Thymus (tissue), 11 donors: ENCODE measurements at regions not wholly inside any gene's neighbourhood (a gene's known extent, or its start where the extent isn't known, plus 50 kb on each side); places are given as distances from the start of the nearest gene placed in this dataset.

Experiments used
- DNase-seq, 9 donors: peaks; one replicate each; pipeline ENCODE4 v3.0.0-alpha.2; 2013; ENCODE audit warnings: low spot score in 9 of 9, low read depth in 6 of 9, missing footprints in 1 of 9
- H3K27ac ChIP-seq, 2 donors: one replicate each; pipeline ENCODE4 v1.5.1; 2013; ENCODE audit warnings: control low read depth in 1 of 2, low read depth in 1 of 2, low read length in 1 of 2, mild to moderate bottlenecking in 1 of 2, moderate library complexity in 1 of 2
- H3K27me3 ChIP-seq, 2 donors: one replicate each; pipeline ENCODE4 v1.5.1; 2013; ENCODE audit warnings: low read length in 1 of 2; ENCODE audit not compliant: control insufficient read depth in 2 of 2, insufficient read depth in 1 of 2
- H3K36me3 ChIP-seq, 2 donors: one replicate each; pipeline ENCODE4 v1.5.1; 2013; ENCODE audit warnings: low read length in 1 of 2, mild to moderate bottlenecking in 1 of 2, moderate library complexity in 1 of 2; ENCODE audit not compliant: control insufficient read depth in 2 of 2, insufficient read depth in 2 of 2
- H3K4me1 ChIP-seq, 2 donors: one replicate each; pipeline ENCODE4 v1.5.1; 2013; ENCODE audit warnings: low read length in 2 of 2; ENCODE audit not compliant: control insufficient read depth in 2 of 2, insufficient read depth in 2 of 2
- H3K4me3 ChIP-seq, 2 donors: one replicate each; pipeline ENCODE4 v1.5.1; 2013; ENCODE audit warnings: low read length in 2 of 2, control low read depth in 1 of 2, mild to moderate bottlenecking in 1 of 2
- H3K9me3 ChIP-seq, 2 donors: one replicate each; pipeline ENCODE4 v1.5.1; 2013; ENCODE audit warnings: low read length in 1 of 2, mild to moderate bottlenecking in 1 of 2; ENCODE audit not compliant: control insufficient read depth in 2 of 2, insufficient read depth in 1 of 2
- WGBS: extraction: QIAGEN DNeasy Blood & Tissue Kit; methylation state at CpG from one replicate; pipeline ENCODE4 v1.1.7; 2013; 5-methylcytosine and 5-hydroxymethylcytosine counted together
- donor health status: healthy.

- DNase-seq = no peak
- Histone ChIP-seq H3K27me3 (peaks cover 26 to 72% of the 10 kb centered on the region in 2 donors), H3K4me3 (no peak overlapping the region), H3K4me1 (peaks cover 0 to 4% of the 10 kb centered on the region in 2 donors), H3K36me3 (no peaks in the 10 kb centered on the region), H3K9me3 (no peaks in the 10 kb centered on the region), H3K27ac (no peak overlapping the region)
- 68% methylated on average over 22 of the region's 22 CpGs for WGBS
These were observed 91.6 kb downstream of the MICALL2 start for GRCh38 chr7:1367501-1368183.

- Histone ChIP-seq H3K27me3 (peaks cover 26 to 75% of the 10 kb centered on the region in 2 donors), H3K4me3 (no peak overlapping the region), H3K27ac (no peak overlapping the region), H3K36me3 (no peaks in the 10 kb centered on the region), H3K9me3 (no peaks in the 10 kb centered on the region), H3K4me1 (peaks cover 0 to 4% of the 10 kb centered on the region in 2 donors)
- WGBS = 37% methylated on average over 11 of the region's 11 CpGs
- no peak for DNase-seq
These were observed 91.0 kb downstream of the MICALL2 start for GRCh38 chr7:1368184-1368681.

- Histone ChIP-seq H3K4me3 (no peak overlapping the region), H3K9me3 (no peaks in the 10 kb centered on the region), H3K27me3 (peaks cover 26 to 74% of the 10 kb centered on the region in 2 donors), H3K4me1 (peaks cover 0 to 4% of the 10 kb centered on the region in 2 donors), H3K27ac (no peak overlapping the region), H3K36me3 (no peaks in the 10 kb centered on the region)
- 5% methylated on average over 74 of the region's 74 CpGs for WGBS
- DNase-seq = peak in 5 of 9 donors; percentile 0 to 23 (median 11)
These were observed 90.3 kb downstream of the MICALL2 start for GRCh38 chr7:1368682-1369571.

GRCh38 chr7:1369916-1370657 lies 89.2 kb downstream of the MICALL2 start:
- H3K27ac ChIP-seq = no peak overlapping the region
- WGBS = 32% methylated on average over 14 of the region's 14 CpGs
- H3K4me3 ChIP-seq = no peak overlapping the region
- peaks cover 0 to 4% of the 10 kb centered on the region in 2 donors for H3K4me1 ChIP-seq
- H3K36me3 ChIP-seq = no peaks in the 10 kb centered on the region
- DNase-seq = no peak
- peaks cover 26 to 66% of the 10 kb centered on the region in 2 donors for H3K27me3 ChIP-seq
- H3K9me3 ChIP-seq = no peaks in the 10 kb centered on the region

GRCh38 chr7:1370738-1371137 lies 88.5 kb downstream of the MICALL2 start:
- no peak for DNase-seq
- H3K27ac ChIP-seq = no peak overlapping the region
- peaks cover 0 to 4% of the 10 kb centered on the region in 2 donors for H3K4me1 ChIP-seq
- H3K36me3 ChIP-seq = no peaks in the 10 kb centered on the region
- no peak overlapping the region for H3K4me3 ChIP-seq
- WGBS = 84% methylated on average over 9 of the region's 9 CpGs
- peaks cover 26 to 62% of the 10 kb centered on the region in 2 donors for H3K27me3 ChIP-seq
- no peaks in the 10 kb centered on the region for H3K9me3 ChIP-seq

- peaks cover 26 to 52% of the 10 kb centered on the region in 2 donors for H3K27me3 ChIP-seq
- 91% methylated on average over 6 of the region's 6 CpGs for WGBS
- H3K4me1 ChIP-seq = peaks cover 0 to 4% of the 10 kb centered on the region in 2 donors
These were observed 87.2 kb downstream of the MICALL2 start for GRCh38 chr7:1372063-1372462.

GRCh38 chr7:1372671-1373379 lies 86.4 kb downstream of the MICALL2 start:
- Histone ChIP-seq H3K27ac (no peak overlapping the region), H3K4me3 (no peak overlapping the region), H3K9me3 (no peaks in the 10 kb centered on the region), H3K36me3 (no peaks in the 10 kb centered on the region), H3K27me3 (peaks cover 19 to 48% of the 10 kb centered on the region in 2 donors), H3K4me1 (peaks cover 0 to 4% of the 10 kb centered on the region in 2 donors)
- 86% methylated on average over 23 of the region's 23 CpGs for WGBS
- no peak for DNase-seq

More at GRCh38 chr7:1372063-1372462, 87.2 kb downstream of the MICALL2 start:
- no peak for DNase-seq
- Histone ChIP-seq H3K27ac (no peak overlapping the region), H3K9me3 (no peaks in the 10 kb centered on the region), H3K36me3 (no peaks in the 10 kb centered on the region), H3K4me3 (no peak overlapping the region)

- Histone ChIP-seq H3K4me3 (no peak overlapping the region), H3K36me3 (no peaks in the 10 kb centered on the region), H3K9me3 (no peaks in the 10 kb centered on the region), H3K27ac (no peak overlapping the region), H3K4me1 (no peaks in the 10 kb centered on the region), H3K27me3 (peaks cover 0 to 25% of the 10 kb centered on the region in 2 donors)
- DNase-seq = no peak
- WGBS = 81% methylated on average over 21 of the region's 21 CpGs
These were observed 82.0 kb downstream of the MICALL2 start for GRCh38 chr7:1377111-1377909.
